ENCODE measurements at regions not wholly inside any gene's neighbourhood (a gene's known extent, or its start where the extent isn't known, plus 50 kb on each side); places are given as distances from the start of the nearest gene placed in this dataset.

GRCh38 chr10:9018195-9019173 lies 964.0 kb downstream of the GATA3 start:
- no peak overlapping the region for H3K4me2 ChIP-seq (ENCODE audit: low read length)
- no peaks in the 10 kb centered on the region for H3K9me3 ChIP-seq (ENCODE audit: control insufficient read depth, insufficient read depth, low read length)
- no peaks in the 10 kb centered on the region for H4K20me1 ChIP-seq (ENCODE audit: control insufficient read depth, insufficient read depth, low read depth, low read length)
- no peaks in the 10 kb centered on the region for H3K36me3 ChIP-seq (ENCODE audit: control insufficient read depth, low read length)
- no peak overlapping the region for H3K27ac ChIP-seq (ENCODE audit: low read depth, low read length)
- H3K4me1 ChIP-seq (ENCODE audit: control insufficient read depth, low read length): no peaks in the 10 kb centered on the region
- no peak for TF ChIP-seq CTCF (IDR thresholded peaks at IDR 0.05; ENCODE audit: low read depth, low read length, poor library complexity, severe bottlenecking)
- no peak for TF ChIP-seq EZH2phosphoT487 (IDR thresholded peaks at IDR 0.05; ENCODE audit: borderline replicate concordance, low read length)
- no peaks in the 10 kb centered on the region for H3K27me3 ChIP-seq (ENCODE audit: control insufficient read depth, low read length)
- no peaks in the 10 kb centered on the region for H3F3A ChIP-seq (ENCODE audit: control insufficient read depth, insufficient read depth)
- H3K4me3 ChIP-seq (ENCODE audit: low read length): no peak overlapping the region
- no peaks in the 10 kb centered on the region for H3K79me2 ChIP-seq (ENCODE audit: control insufficient read depth, low read length)
- H3K9me2 ChIP-seq (replicated peaks; ENCODE audit: control insufficient read depth, low read length): no peaks in the 10 kb centered on the region

- no peaks in the 10 kb centered on the region for H4K20me1 ChIP-seq (ENCODE audit: control insufficient read depth, insufficient read depth, low read depth, low read length)
- no peak for TF ChIP-seq CTCF (IDR thresholded peaks at IDR 0.05; ENCODE audit: low read depth, low read length, poor library complexity, severe bottlenecking)
- no peak for TF ChIP-seq EZH2phosphoT487 (IDR thresholded peaks at IDR 0.05; ENCODE audit: borderline replicate concordance, low read length)
- H3F3A ChIP-seq (ENCODE audit: control insufficient read depth, insufficient read depth): no peaks in the 10 kb centered on the region
- H3K4me3 ChIP-seq (ENCODE audit: low read length): no peak overlapping the region
- H3K79me2 ChIP-seq (ENCODE audit: control insufficient read depth, low read length): no peaks in the 10 kb centered on the region
- H3K9me3 ChIP-seq (ENCODE audit: control insufficient read depth, insufficient read depth, low read length): no peaks in the 10 kb centered on the region
- no peaks in the 10 kb centered on the region for H3K36me3 ChIP-seq (ENCODE audit: control insufficient read depth, low read length)
- H3K4me1 ChIP-seq (ENCODE audit: control insufficient read depth, low read length): no peaks in the 10 kb centered on the region
- no peak overlapping the region for H3K4me2 ChIP-seq (ENCODE audit: low read length)
- no peaks in the 10 kb centered on the region for H3K9me2 ChIP-seq (replicated peaks; ENCODE audit: control insufficient read depth, low read length)
- no peak overlapping the region for H3K27ac ChIP-seq (ENCODE audit: low read depth, low read length)
- H3K27me3 ChIP-seq (ENCODE audit: control insufficient read depth, low read length): no peaks in the 10 kb centered on the region
Observed at GRCh38 chr10:9023206-9023605, 968.7 kb downstream of the GATA3 start.

- no peaks in the 10 kb centered on the region for H3K9me2 ChIP-seq (replicated peaks; ENCODE audit: control insufficient read depth, low read length)
- H3K27ac ChIP-seq (ENCODE audit: low read depth, low read length): no peak overlapping the region
- no peaks in the 10 kb centered on the region for H3K4me1 ChIP-seq (ENCODE audit: control insufficient read depth, low read length)
- H4K20me1 ChIP-seq (ENCODE audit: control insufficient read depth, insufficient read depth, low read depth, low read length): no peaks in the 10 kb centered on the region
- H3K79me2 ChIP-seq (ENCODE audit: control insufficient read depth, low read length): no peaks in the 10 kb centered on the region
- no peaks in the 10 kb centered on the region for H3F3A ChIP-seq (ENCODE audit: control insufficient read depth, insufficient read depth)
- H3K4me3 ChIP-seq (ENCODE audit: low read length): no peak overlapping the region
- no peaks in the 10 kb centered on the region for H3K27me3 ChIP-seq (ENCODE audit: control insufficient read depth, low read length)
- TF ChIP-seq EZH2phosphoT487 (IDR thresholded peaks at IDR 0.05; ENCODE audit: borderline replicate concordance, low read length) (no peak), CTCF (IDR thresholded peaks at IDR 0.05; ENCODE audit: low read depth, low read length, poor library complexity, severe bottlenecking) (no peak)
- no peaks in the 10 kb centered on the region for H3K9me3 ChIP-seq (ENCODE audit: control insufficient read depth, insufficient read depth, low read length)
- H3K36me3 ChIP-seq (ENCODE audit: control insufficient read depth, low read length): no peaks in the 10 kb centered on the region
- H3K4me2 ChIP-seq (ENCODE audit: low read length): no peak overlapping the region
Observed at GRCh38 chr10:9024210-9024609, 969.7 kb downstream of the GATA3 start.

Data from DOHH2 (cell line).